NCI-H1436 (cell line): ENCODE measurements at regions not wholly inside any gene's neighbourhood (a gene's known extent, or its start where the extent isn't known, plus 50 kb on each side); places are given as distances from the start of the nearest gene placed in this dataset.
"Not testable (repeated sequence)": the region's sequence is repeated elsewhere in the genome, so short reads cannot be mapped to it uniquely, and the experiment has no call there.

Source experiments
- DNase-seq: peaks from one replicate; lab custom pipeline; 2025; lab: John Stamatoyannopoulos, UW

DNA sequence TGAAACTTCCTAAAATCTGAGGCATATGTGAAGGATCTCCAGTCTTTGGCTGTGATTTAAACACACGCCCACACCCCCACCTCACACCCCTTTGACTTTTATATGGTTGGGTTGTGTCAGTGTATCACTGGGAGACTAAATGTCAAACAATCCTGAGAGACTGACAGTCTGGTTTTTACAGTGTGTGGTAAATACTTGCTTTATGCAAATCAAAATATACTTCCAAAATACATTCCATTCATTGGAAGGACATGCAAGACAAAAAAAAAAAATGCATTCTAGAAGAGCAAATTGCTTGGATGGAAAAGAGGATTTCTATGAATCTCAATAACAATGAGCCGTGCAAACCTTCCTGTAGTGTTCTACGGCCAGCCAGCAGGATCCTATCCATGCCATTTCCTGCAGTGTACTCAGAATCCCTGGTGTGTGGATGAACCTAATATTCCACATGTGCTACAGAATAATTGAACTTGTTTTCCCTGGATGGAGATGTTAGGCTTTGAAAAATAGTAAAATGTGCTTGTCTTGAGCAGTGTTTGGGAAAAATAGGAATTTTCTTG, 602.1 kb upstream of the GOT2 start:
- DNase-seq: no peak

DNA sequence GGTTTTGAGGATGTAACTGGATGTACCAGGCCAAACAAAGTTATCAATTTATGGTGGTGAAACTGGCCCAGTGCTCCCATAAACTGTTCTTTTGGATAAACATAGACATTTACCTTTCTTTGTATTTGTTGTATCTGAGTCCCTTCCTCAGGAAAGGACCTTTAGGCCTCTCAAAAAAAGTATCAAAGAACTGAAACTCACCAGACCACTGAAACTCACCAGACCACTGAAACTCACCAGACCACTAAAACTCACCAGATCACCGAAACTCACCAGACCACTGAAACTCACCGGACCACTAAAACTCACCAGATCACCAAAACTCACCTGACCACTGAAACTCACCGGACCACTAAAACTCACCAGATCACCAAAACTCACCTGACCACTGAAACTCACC, 597.6 kb upstream of the GOT2 start:
- not testable (repeated sequence) for DNase-seq

DNA sequence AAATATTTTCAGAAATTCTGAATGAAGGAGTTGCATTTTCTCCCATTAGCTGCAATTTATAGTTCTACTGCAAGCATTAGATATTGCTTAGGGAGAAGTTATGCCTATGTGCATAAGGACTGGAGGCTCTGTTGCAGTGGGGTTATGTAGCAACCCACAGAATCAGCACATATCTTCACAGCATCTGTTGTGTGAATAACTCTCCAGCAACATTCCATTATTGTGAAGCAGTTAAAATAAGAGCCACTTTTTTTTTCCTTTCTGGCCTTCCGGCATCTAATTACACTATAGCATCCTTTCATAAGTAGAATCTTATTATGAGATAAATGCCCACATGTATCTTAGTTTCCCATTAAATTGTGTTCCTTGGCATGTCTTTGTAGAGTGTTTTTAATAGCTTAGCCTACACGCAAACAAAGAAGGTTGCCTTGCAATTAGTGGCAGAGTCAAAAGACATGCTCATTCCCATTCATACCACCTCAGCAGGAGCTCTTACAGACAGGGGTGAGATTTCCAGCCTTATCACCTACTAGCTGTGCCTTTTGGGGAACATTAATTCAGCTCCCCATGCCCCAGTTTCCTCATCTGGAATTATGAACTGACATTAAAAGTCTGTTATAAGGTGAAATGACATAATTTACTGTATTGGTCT, 596.0 kb upstream of the GOT2 start:
- DNase-seq: no peak

DNA sequence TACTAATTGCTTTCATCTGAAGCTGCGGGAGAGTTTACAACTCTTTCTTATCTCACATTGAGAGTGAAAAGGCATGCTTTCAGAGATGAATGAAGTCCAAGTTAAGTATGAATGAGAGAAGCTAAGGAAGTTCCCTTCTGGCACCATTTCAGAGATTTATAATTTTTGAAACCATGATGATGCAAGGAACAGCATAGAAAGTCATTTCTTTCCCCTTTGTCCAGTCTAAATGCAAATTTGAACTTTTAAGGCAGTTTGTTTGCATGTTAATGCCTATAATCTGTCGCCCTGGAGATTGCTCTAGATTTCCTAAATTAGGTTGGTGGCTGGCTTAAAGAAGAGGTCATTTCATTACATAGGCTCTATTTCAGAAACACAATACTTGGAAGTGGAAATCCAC, 594.8 kb upstream of the GOT2 start:
- no peak for DNase-seq

DNA sequence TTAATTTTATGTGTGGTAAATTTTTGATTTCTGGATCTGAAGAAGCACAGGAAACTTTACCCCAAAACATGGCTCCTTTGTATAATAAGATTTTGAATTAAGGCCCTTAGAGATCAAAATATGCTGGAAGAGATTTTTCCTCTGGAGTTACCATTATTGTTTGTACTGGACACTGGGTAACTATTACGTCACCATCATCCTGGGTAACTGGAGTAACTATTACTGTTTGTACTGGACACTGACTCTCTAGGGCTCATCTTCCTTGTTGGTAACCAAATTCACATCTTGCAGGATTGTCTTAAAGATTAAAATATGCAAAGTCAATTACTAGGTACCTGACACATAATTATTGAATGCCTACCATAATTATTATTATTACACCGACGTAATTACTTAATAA, 593.8 kb upstream of the GOT2 start:
- no peak for DNase-seq

DNA sequence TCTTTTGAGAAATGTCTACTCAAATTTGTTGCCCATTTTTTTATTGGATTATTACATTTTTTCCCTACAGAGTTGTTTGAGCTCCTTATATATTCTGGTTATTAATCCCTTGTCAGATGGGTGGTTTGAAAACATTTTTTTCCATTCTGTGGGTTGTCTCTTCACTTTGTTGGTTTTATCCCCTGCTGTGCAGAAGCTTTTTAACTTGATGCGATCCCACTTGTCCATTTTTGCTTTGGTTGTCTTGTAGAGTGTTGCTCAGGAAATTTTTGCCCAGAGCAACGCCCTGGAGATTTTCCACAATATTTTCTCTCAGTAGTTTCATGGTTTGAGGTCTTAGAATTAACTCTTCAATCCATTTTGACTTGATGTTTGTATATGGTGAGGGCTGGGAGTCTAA, 592.8 kb upstream of the GOT2 start:
- DNase-seq: no peak

DNA sequence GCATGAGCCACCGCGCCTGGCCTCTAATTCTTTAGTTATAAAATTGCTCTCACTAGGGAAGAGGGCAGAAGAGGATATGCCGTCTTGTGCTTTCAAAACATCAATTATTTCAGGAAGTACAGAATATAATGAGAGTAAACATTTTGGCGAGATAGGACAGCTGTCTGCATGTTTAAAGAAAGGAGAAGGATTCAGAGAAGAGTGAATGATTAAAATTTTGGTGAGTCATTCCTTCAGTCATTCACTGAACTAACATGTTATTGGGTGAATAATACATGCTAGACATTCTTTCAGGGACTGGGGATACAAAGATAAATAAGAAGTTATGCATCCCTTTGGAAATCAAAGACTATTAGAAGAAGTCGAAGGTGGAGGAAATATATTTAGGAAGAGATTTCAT, 590.3 kb upstream of the GOT2 start:
- no peak for DNase-seq

DNA sequence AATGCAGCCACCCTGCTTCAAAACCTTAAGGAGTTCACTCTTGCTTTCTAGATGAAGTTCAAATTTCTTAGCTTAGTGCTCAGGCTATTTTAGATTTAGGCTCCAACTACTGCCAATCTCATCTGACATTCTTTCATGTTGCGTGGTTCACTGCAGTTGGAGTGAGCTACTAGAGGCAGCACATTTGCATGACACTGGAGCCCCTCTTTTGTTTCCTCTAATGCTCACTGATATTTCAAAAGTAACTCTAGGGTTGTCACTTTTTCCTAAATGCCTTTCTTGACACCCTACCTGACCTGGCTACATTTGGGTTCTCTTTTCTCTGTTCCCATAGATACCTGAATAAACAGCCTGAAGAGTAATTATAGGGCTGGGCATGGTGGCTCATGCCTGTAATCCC, 586.5 kb upstream of the GOT2 start:
- no peak for DNase-seq

DNA sequence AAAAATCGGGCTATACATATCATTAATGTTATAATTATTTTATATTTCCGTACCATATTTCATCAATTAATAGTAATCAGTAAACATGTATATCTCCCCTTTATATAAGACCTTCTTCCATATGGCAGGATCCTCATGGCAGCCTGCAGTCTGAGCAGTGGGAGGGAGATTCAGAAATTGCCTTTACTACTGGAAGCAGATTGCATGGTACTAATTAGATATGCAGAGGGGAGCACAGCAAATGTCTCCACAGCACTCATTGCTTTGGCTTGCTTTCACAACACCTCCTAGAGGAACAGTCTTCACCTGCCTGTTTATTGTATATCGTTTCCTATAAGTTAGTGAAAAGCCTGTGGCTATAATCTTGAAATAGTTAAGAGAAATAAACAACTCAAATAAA, 585.8 kb upstream of the GOT2 start:
- DNase-seq: no peak

DNA sequence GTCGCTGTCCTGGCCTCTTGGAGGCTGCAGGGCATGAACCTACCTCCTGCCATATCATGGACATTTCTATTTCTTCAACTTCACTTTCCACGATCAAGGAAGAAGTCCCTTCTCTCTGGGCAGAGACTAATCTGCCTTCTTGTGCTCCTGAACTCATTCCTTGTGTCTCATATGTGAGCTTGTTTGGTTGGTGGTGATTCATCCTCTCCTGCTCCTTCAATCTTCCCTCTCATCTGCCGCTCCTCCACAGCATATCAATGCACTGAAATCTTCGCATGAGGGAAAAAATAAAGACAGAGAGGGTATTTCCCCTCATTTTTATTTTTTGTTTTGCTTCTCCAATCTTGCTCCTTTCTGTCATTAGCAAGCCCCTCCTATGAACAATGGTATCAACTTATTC, 571.7 kb upstream of the GOT2 start:
- no peak for DNase-seq

DNA sequence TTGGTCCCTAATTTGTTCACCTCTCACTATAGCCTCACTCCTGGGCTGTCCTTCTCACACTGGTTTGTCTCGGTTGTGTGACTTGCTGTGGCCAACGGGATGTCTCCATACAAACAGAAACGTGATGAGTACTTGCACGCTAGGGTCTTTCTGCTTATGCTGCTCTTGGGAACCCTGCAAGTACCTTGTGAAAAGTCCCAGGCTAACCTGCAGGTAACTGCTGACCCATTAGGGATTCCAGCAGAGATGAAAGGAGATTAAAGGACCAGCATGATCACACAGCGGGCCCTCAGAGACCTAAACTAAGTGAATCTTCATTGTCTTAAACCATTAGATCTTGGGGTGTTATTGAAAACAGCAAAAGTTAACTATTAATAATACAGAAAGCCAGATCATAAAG, 562.8 kb upstream of the GOT2 start:
- no peak for DNase-seq

DNA sequence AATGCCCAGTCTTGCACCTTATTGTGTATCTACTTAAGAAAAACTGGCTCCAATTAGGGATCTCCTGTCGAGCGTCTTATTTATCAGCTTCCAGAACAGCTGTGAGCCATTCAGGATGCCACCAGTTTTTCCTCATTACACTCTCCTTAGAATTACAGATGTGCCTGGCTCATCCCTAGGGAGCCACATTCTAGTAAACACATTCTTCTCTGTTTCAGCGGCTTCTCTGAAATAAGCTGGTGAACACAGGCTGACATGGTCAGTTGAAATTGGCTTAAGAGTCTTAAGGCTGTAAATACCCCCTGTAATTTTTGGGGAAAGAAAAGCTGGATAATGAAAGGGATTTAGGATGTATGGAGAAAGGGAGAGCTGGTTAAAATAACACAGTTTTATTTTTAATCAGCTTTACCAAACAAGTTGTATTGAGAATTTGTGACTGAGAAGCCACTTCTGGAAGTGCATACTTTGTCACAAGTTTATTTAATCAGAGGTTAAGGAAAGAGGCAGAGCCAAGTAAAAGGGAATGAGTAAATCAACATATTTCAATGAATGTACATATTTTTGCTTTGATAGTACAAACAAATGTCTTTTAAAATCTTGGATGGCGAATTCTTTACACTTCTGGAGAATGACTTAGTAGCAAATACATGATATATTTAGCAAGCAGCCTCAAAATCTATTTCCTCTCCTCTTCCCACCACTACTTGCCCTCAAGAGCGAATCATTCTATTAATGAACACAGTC, 562.0 kb upstream of the GOT2 start:
- no peak for DNase-seq

DNA sequence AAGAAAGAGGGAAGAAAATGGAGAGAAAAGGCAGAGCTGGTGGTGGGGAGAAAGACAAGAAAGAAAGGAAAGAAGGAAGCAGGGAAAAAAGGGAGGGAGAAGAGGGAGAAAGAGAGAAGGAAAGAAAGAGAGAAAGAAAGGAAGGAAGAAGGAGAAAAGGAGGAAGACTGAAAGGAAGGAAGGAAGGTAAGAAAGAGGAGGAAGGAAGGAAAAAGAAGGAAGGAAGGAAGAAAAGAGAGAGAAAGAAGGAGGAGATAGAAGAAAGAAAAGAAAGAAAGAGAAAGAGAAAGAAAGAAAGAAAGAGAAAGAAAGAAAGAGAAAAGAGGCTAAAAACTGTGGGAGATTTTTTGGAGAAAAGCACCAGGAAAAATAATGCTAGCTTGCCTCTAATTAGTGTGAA, 561.4 kb upstream of the GOT2 start:
- no peak for DNase-seq

DNA sequence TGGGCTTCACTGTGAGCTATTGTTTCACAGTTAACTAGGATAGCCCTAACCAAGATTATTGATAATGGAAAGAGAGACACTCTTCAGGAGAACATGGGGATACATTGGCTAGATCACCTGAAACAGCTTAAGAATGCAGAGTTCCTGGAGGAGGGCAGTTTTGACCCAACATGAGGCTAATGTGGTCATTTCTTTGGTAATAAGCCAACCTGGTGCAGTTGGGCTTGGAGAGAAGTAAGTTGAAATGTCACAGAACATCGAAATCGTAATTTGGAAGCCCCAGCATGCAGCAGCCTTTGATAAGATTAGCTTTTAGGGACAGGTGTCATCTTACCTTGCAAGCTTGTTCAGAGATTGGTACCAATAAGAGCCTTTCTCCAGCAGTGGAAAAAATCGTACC, 556.6 kb upstream of the GOT2 start:
- DNase-seq: no peak

DNA sequence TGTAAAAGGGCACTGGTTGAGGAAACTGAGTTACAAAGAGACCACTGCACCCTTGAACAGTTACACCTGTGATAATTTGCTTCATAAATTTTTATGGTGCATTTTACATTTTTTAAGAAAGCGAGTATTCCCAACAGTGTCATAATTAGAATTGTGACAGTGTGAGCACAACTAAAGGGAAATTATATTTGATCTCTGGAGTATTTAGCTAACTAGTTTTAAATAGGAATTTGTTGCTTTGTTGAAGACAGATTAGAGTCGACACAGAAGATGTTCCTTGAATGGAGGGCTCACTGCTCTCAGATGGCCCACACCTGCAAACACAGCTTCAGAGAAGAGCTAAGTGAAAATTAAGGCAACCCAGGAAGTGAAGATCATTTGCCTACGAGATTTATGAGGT, 555.0 kb upstream of the GOT2 start:
- no peak for DNase-seq

DNA sequence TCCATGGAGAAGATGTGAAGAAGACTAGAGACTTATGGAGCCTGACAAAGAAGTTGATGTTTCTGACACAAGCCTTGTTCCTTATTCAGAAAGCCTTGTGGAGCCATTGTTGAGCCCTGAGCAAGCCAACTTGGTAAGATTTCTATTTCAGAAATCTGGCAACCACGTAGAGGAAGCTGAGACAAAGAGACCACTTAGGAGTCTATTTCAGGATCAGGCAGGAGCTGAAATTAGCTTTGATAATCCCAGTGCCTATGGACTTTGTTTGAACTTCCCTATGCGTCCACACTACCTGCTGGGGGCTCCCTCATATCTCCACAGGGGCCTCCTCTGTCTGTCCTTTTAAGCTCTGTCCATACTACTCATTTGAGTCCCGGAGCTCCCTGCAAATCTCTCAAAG, 540.0 kb upstream of the GOT2 start:
- DNase-seq: no peak

DNA sequence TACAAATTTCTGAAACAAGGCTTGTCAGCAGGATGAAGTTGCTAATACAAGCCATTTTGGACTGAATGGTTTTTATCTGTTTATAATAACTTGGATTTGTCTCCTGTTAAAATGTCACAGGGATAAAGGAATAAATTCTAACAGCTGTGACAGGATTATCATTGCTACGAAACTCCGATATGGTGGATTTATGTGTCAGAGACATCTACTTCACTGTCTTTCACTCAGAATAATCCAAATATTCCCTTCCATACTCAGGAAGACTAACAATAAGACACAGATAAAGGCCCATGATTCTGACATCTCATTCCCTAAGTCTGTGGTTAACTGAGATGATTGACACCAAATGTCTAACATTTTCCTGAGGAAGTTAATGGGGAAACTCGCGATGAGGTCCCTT, 529.8 kb upstream of the GOT2 start:
- DNase-seq: no peak

DNA sequence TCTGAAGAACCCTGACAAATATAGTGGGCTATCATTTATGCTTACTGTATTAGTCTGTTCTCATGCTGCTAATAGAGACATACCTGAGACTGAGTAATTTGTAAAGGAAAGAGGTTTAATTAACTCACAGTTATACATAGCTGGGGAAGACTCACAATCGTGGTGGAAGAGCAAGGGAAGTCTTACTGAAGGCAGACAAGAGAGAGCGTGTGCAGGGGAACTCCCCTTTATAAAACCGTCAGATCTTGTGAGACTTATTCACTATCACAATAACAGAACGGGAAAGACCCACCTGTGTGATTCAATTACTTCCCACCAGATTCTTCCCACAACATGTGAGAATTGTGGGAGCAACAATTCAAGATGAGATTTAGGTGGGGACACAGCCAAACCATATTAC, 526.8 kb upstream of the GOT2 start:
- no peak for DNase-seq

DNA sequence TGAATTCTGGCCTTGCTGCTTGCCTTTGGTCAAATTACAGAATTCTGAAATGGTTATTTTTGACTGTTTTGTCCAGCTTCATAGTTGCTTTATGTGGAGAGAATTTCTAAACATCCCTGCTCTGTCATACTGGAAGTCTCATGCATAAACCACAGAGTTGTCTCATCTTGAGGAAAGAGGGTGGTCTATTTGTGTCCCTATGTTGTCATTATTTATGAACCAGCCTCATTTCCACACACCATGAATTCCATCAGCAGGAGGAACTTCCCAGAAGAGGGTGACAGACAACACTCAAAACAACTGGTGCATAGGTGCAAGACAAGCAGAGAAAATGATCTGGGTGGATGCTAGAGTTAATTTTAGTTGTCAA, 525.8 kb upstream of the GOT2 start:
- no peak for DNase-seq

DNA sequence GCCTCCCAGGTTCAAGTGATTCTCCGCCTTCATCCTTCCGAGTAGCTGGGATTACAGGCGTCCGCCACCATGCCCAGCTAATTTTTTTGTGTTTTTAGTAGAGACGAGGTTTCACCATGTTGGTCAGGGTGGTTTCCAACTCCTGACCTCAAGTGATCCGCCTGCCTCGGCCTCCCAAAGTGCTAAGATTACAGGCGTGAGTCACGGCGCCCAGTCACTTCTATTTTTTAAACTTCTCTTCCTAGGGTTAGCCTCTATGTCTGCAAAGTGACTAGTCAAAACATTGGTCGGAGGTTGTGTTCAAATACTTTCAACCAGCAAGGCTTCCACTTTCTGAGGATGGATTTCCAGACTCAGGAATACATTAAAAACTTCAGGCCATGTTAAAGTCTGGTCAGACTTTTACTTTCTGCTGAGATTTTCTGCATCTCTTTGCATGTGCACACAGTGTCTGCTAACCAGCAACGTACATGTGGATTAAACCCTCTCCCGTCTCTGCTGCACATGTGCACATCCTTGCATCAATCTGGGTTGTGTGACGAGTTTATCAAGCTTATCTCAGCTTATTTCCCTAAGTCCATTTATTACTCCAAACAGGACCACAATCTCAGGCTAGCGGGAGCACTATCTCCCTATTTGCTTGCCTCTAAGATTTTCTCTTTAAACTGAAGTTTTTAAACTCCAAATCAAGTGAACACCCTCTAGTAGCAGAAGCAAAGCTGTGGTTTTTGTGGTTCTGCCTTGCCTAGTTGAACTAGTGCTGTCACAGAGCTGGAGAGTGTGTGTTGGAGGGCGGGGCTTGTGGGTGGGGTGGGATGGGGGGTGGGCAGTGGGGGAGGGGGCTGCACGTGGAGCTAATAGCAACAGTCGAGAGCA, 525.2 kb upstream of the GOT2 start:
- no peak for DNase-seq

DNA sequence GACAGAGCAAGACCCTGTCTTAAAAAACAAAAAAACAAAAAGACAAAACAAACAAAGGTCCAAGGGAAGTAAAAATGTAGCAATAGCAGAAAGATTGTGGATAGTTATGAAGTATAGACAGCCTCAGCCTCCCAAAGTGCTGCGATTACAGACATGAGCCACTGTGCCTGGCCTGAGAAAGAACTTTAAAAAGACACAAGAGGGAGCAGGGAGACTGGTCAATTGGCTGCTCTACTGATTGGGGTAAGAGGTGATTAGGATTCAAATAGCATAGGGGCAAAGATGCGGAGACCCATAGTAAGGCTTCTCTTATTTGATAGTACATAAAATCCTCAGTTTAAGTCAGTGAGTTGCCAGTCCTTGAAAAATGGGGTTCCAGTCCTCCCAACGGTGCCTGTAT, 518.2 kb upstream of the GOT2 start:
- DNase-seq: no peak

DNA sequence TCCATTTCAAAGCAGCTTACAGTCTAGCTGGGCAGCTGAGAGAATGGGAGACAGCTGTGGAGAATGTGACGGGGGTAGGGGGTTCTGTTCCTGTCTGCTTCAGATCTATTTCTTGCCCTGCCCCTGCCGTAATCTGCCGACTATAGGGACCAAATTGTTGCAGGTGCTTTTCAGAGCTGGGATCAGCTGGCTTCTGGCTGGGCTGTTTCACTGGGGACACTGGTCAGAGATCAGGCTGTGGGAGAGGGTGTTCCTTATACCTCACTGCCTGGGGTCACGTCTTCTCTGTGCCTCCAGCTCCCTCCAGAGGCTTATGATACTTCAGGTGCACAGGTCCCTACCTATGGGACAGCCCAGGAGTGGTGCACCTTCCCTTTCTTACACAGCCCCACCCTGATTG, 514.9 kb upstream of the GOT2 start:
- no peak for DNase-seq

DNA sequence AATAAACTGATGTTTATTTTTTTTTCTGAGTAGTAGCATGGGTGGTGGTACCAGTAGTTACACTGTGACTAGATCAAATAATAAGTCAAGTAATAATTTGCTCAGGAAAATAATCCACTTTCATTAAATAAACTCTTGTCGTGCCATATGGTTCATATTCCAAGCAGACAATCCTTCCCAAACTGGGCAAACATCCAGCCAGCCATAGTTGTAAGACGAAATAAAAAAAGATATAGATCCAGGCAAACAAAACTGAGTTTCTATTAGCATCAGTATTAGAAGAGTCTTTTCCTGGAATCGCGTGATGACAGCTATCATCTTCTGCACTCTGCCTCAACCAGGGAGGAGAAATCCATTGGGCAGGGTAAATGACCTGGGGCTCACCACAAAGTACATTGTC, 508.4 kb upstream of the GOT2 start:
- no peak for DNase-seq
